Adrenal gland (tissue), 9 donors: ENCODE measurements at regions not wholly inside any gene's neighbourhood (a gene's known extent, or its start where the extent isn't known, plus 50 kb on each side); places are given as distances from the start of the nearest gene placed in this dataset.

Experiments used
- DNase-seq, 7 donors: peaks; one replicate each; pipeline ENCODE4 v3.0.0-alpha.2; 2019 to 2020
- H3K27ac ChIP-seq, 5 donors: fragments of 200-600 bp; sonication (generic) in 4 of 5; 1 replicate in 3 of 5; 2 replicates in 2 of 5; pipeline versions ENCODE4 v1.5.1 to v1.8.0; 2016 to 2020; ENCODE audit warnings: mild to moderate bottlenecking in 1 of 5
- H3K27me3 ChIP-seq: fragments of 200-600 bp; 2 replicates; pipeline ENCODE4 v1.8.0; 2021
- H3K36me3 ChIP-seq, 2 donors: fragments of 200-600 bp; replicated peaks in 1 of 2; 1 replicate in 1 of 2; 2 replicates in 1 of 2; pipeline versions ENCODE4 v1.5.1 to v1.8.0; 2018 to 2022
- H3K4me1 ChIP-seq, 2 donors: fragments of 200-600 bp; replicated peaks in 1 of 2; 1 replicate in 1 of 2; 2 replicates in 1 of 2; pipeline versions ENCODE4 v1.5.1 to v1.8.0; 2018 to 2021
- H3K4me3 ChIP-seq, 4 donors: fragments of 200-600 bp; sonication (generic) in 3 of 4; one replicate each; pipeline ENCODE4 v1.5.1; 2016 to 2018
- H3K9me3 ChIP-seq, 3 donors: fragments of 200-600 bp; sonication (generic) in 1 of 3; replicated peaks in 1 of 3; 1 replicate in 2 of 3; 2 replicates in 1 of 3; pipeline versions ENCODE4 v1.5.1 to v1.8.0; 2016 to 2021
- CTCF ChIP-seq, 6 experiments: fragments of 450-650 bp in 4 of 6; fragments of 200-600 bp in 2 of 6; sonication (generic) in 1 of 6; IDR thresholded peaks; 1 replicate in 5 of 6; 2 replicates in 1 of 6; pipeline versions ENCODE4 v1.5.1 to v1.8.0; 2016 to 2021; ENCODE audit warnings: antibody characterized with exemption in 6 of 6, mild to moderate bottlenecking in 2 of 6, moderate library complexity in 1 of 6
- POLR2A ChIP-seq, 2 donors: fragments of 450-650 bp; IDR thresholded peaks; one replicate each; pipeline ENCODE4 v1.6.1; 2017; ENCODE audit warnings: antibody characterized with exemption in 2 of 2, mild to moderate bottlenecking in 2 of 2, moderate library complexity in 1 of 2
- WGBS, 4 donors: extraction: QIAGEN DNeasy Blood & Tissue Kit in 2 of 4; methylation state at CpG; one replicate each; pipeline versions ENCODE4 v1.1.5 to v1.1.7; 2013 to 2017; 5-methylcytosine and 5-hydroxymethylcytosine counted together
- intact Hi-C, 2 donors: fragments of 100-400 bp; cut with DNase I; formaldehyde crosslinking; loops; one replicate each; pipeline versions ENCODE4 v1.14.1 to v1.15.0; 2022 to 2023
- donor health status: healthy with polysubstance abuse.
- donor health status: Bipolar disorder and iron deficiency.
- donor health status: DM: yes; HTN: yes; CAD: no.
- donor health status: DM: no; HTN: no; CAD: no.
- donor health status: DM: no; HTN: no; CAD: no.

- intact Hi-C loops = no loop called here
- Histone ChIP-seq H3K27me3 (no peaks in the 10 kb centered on the region), H3K9me3 (no peaks in the 10 kb centered on the region), H3K36me3 (no peaks in the 10 kb centered on the region), H3K4me1 (no peaks in the 10 kb centered on the region), H3K4me3 (no peak overlapping the region), H3K27ac (no peak overlapping the region)
- no peak for DNase-seq
- TF ChIP-seq CTCF (IDR thresholded peaks at IDR 0.05) (no peak), POLR2A (IDR thresholded peaks at IDR 0.05) (no peak)
Measured at GRCh38 chr9:93893194-93893593, 62.0 kb downstream of the BARX1 start.

GRCh38 chr9:93892748-93893147, 62.4 kb downstream of the BARX1 start:
- no peak overlapping the region for H3K27ac ChIP-seq
- no peaks in the 10 kb centered on the region for H3K27me3 ChIP-seq
- intact Hi-C loops = no loop called here
- H3K4me1 ChIP-seq = no peaks in the 10 kb centered on the region
- no peak overlapping the region for H3K4me3 ChIP-seq
- DNase-seq = no peak
- H3K36me3 ChIP-seq = no peaks in the 10 kb centered on the region
- H3K9me3 ChIP-seq = no peaks in the 10 kb centered on the region
- TF ChIP-seq POLR2A (IDR thresholded peaks at IDR 0.05) (no peak), CTCF (IDR thresholded peaks at IDR 0.05) (no peak)
- WGBS, 4 donors = 73 to 86% (median 75%) methylated on average over 4 of the region's 4 CpGs

GRCh38 chr9:93891549-93892310, 63.4 kb downstream of the BARX1 start:
- Histone ChIP-seq H3K4me1 (no peaks in the 10 kb centered on the region), H3K4me3 (no peak overlapping the region), H3K9me3 (no peaks in the 10 kb centered on the region), H3K27me3 (no peaks in the 10 kb centered on the region), H3K27ac (no peak overlapping the region), H3K36me3 (no peaks in the 10 kb centered on the region)
- peak in 1 of 7 donors; percentile 6 for DNase-seq
- 81 to 92% (median 85%) methylated on average over 3 to 4 of the region's 4 CpGs for WGBS, 4 donors
- no peak for TF ChIP-seq CTCF (IDR thresholded peaks at IDR 0.05)
- no peak for TF ChIP-seq POLR2A (IDR thresholded peaks at IDR 0.05)
- intact Hi-C loops = no loop called here

- Histone ChIP-seq H3K9me3 (no peaks in the 10 kb centered on the region), H3K4me3 (no peak overlapping the region), H3K27ac (no peak overlapping the region), H3K27me3 (no peaks in the 10 kb centered on the region), H3K36me3 (no peaks in the 10 kb centered on the region), H3K4me1 (no peaks in the 10 kb centered on the region)
- intact Hi-C loops = no loop called here
- WGBS, 4 donors = 78 to 85% (median 82%) methylated on average over 6 of the region's 6 CpGs
- TF ChIP-seq POLR2A (IDR thresholded peaks at IDR 0.05) (no peak), CTCF (IDR thresholded peaks at IDR 0.05) (no peak)
- no peak for DNase-seq
Measured at GRCh38 chr9:93891050-93891449, 64.1 kb downstream of the BARX1 start.
